ENCODE measurements at regions not wholly inside any gene's neighbourhood (a gene's known extent, or its start where the extent isn't known, plus 50 kb on each side); places are given as distances from the start of the nearest gene placed in this dataset.

- no peak for TF ChIP-seq CTCF (IDR thresholded peaks at IDR 0.05; ENCODE audit: low read length)
- TF ChIP-seq EZH2 (IDR thresholded peaks at IDR 0.05; ENCODE audit: borderline replicate concordance, low read length), result no peak
Observed at GRCh38 chr4:54818481-54818880, 160.7 kb downstream of the KIT start.
